ENCODE measurements at regions not wholly inside any gene's neighbourhood (a gene's known extent, or its start where the extent isn't known, plus 50 kb on each side); places are given as distances from the start of the nearest gene placed in this dataset.

DNA sequence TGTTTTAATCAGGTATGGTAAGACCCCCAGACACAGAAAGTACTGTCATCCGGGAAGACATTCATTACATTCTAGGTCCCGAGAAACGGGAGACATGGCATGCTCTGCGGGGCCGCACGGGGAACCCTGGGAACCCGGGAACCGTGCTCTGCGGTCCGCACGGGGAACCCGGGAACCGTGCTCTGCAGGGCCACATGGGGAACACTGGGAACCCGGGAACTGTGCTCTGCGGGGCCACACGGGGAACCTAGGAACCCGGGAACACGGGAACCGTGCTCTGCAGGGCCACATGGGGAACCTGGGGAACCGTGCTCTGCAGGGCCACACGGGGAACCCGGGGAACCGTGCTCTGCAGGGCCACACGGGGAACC lies 165.6 kb upstream of the SULF2 start:
- DNase-seq (ENCODE audit: low spot score): no peak
- in situ Hi-C loops (cut with MboI; ENCODE audit: low pct_unique_long_range_greater_than_20kb, low sequenced_read_pairs, unreplicated experiment): no loop called here
- TF ChIP-seq, protein P1, sequence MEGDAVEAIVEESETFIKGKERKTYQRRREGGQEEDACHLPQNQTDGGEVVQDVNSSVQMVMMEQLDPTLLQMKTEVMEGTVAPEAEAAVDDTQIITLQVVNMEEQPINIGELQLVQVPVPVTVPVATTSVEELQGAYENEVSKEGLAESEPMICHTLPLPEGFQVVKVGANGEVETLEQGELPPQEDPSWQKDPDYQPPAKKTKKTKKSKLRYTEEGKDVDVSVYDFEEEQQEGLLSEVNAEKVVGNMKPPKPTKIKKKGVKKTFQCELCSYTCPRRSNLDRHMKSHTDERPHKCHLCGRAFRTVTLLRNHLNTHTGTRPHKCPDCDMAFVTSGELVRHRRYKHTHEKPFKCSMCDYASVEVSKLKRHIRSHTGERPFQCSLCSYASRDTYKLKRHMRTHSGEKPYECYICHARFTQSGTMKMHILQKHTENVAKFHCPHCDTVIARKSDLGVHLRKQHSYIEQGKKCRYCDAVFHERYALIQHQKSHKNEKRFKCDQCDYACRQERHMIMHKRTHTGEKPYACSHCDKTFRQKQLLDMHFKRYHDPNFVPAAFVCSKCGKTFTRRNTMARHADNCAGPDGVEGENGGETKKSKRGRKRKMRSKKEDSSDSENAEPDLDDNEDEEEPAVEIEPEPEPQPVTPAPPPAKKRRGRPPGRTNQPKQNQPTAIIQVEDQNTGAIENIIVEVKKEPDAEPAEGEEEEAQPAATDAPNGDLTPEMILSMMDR (IDR thresholded peaks at IDR 0.05; ENCODE audit: extremely low read depth, insufficient read depth, missing control alignments): no peak

DNA sequence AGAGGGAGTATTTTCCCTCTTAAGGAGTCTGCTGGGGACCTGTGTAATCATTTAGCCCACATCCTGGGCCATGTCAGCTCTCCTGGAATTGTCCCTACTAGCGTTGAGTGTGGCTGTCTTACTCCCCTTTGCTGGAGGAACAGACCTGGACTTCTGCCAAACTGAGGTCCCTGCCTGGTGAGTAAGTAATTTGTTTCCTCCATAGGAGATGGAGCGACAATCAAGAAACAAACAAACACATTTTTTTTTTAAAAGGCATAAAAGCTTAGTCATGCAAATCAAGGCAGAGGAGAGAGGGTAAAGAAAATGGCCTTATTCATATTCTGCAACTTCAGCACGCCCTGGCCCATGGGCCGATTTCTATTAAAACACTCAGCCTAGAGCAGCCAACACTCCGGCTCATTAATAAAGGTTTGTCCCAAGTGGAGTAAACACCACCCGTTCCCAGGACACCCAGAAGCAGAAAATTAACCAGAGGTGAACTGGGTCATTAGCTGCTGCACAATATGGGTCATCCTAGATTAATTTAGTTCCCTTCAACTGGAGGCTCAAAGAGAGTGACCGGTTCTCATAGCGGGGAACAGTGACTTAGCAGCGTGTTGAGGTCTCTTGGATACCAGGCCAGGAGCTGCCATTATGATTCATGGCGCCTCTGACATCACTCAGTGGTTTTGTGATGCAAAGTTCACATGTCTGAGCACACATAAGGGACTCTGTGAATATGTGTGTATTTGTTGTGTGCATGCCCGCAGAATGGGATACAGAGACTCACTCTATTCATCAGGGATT lies 165.0 kb upstream of the SULF2 start:
- TF ChIP-seq, protein P1 (IDR thresholded peaks at IDR 0.05; ENCODE audit: extremely low read depth, insufficient read depth, missing control alignments): no peak
- in situ Hi-C loops (cut with MboI; ENCODE audit: low pct_unique_long_range_greater_than_20kb, low sequenced_read_pairs, unreplicated experiment): no loop called here
- no peak for DNase-seq (ENCODE audit: low spot score)

DNA sequence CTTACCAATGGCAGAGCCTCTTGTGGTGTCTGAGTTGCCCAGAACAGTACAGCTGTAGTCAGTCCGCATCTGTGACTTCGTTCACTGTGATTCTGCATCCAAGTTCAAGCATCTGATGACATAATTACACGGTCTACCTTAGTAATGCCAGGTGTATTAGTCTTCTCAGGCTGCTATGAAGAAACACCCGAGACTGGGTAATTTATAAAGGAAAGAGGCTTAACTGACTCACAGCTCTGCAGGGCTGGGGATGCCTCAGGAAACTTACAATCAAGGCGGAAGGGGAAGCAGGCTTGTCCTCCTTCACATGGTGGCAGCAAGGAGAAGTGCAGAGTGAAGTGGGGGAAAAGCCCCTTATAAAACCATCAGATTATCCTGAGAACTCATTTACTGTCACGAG lies 163.9 kb upstream of the SULF2 start:
- in situ Hi-C loops (cut with MboI; ENCODE audit: low pct_unique_long_range_greater_than_20kb, low sequenced_read_pairs, unreplicated experiment): no loop called here
- DNase-seq (ENCODE audit: low spot score): no peak
- TF ChIP-seq, protein P1 (IDR thresholded peaks at IDR 0.05; ENCODE audit: extremely low read depth, insufficient read depth, missing control alignments): no peak

DNA sequence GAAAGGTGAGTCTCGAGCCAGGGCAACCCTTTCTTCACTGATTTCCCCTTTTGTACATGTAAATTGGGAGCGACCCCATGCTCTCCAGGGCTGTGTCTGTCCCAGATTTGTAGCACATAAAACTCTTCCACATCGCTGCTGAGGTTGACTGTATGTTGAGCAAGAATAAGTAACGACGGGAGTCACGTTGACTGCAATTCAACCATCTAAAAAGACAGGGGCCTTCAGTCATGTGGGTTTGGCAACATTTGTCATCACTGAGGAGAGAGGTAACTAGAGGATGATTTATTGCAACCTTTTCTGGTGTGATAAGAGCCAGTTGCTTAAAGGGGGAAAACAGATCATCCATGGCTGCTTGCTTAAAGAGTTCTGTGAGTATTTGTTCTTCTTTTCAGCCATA lies 159.4 kb upstream of the SULF2 start:
- no peak for DNase-seq (ENCODE audit: low spot score)
- in situ Hi-C loops (cut with MboI; ENCODE audit: low pct_unique_long_range_greater_than_20kb, low sequenced_read_pairs, unreplicated experiment): no loop called here
- TF ChIP-seq, protein P1 (IDR thresholded peaks at IDR 0.05; ENCODE audit: extremely low read depth, insufficient read depth, missing control alignments): no peak

DNA sequence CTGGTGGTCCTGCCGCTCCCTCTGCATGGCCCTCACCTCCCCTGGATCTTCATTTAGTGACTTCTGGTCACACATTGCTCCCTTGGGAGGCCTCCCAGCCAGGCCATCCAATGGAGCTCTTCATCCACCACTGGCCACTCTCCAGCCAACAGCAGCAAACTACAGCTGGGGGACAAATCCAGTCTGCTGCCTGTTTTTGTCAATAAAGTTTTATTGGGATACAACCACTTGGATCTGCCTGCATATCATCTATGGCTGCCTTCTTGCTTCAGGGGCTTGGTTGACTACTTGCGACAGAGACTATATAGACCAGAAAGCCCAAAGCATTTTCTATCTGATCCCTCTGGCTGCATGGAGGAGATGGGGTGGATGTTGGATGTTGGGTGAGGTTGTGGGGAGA lies 156.6 kb upstream of the SULF2 start:
- TF ChIP-seq, protein P1 (IDR thresholded peaks at IDR 0.05; ENCODE audit: extremely low read depth, insufficient read depth, missing control alignments): no peak
- DNase-seq (ENCODE audit: low spot score): no peak
- in situ Hi-C loops (cut with MboI; ENCODE audit: low pct_unique_long_range_greater_than_20kb, low sequenced_read_pairs, unreplicated experiment): no loop called here

DNA sequence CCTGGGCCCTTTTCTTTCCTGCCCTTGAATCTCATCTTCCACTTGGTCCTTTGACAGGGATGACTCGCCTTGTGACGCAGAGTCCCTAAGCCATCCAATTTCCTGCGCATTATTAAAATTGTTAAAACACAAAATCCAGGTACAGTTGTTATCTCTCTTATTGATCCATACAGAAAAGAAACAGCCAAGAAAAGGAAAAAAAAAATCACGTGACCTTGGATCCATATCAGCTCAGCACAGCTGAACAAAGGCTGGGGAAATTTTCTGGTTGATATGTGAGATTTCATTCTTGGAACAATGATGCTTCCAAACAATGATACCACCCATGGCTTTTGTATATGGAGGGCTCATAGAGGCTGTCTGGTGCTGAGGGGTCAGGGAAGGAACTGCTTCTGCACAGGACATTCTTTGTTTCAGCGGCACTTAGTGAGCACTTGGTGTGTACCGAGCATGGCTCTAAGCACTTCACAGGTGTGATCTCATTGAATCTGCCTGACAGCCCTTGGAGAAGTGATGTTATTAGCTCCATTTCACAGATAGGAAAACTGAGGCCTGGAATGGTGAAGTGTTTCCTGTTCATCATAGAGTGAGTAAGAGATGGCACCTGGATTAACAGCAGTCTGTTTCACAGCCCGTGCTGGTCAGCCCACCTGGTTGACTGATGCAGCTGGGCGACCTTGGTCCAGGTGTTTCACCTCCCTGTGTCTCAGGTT lies 155.0 kb upstream of the SULF2 start:
- TF ChIP-seq, protein P1 (IDR thresholded peaks at IDR 0.05; ENCODE audit: extremely low read depth, insufficient read depth, missing control alignments): no peak
- in situ Hi-C loops (cut with MboI; ENCODE audit: low pct_unique_long_range_greater_than_20kb, low sequenced_read_pairs, unreplicated experiment): no loop called here

More for the DNA sequence above, 155.0 kb upstream of the SULF2 start:
- no peak for DNase-seq (ENCODE audit: low spot score)
